Transverse colon (tissue), 4 donors: ENCODE measurements at regions not wholly inside any gene's neighbourhood (a gene's known extent, or its start where the extent isn't known, plus 50 kb on each side); places are given as distances from the start of the nearest gene placed in this dataset.
"Not testable (repeated sequence)": the region's sequence is repeated elsewhere in the genome, so short reads cannot be mapped to it uniquely, and the experiment has no call there.

ENCODE experiments used
- EP300 ChIP-seq: sonication (generic); formaldehyde crosslinking; IDR thresholded peaks from one replicate; pipeline ENCODE4 v1.6.1; 2017; ENCODE audit warnings: antibody characterized with exemption, low read depth
- POLR2A ChIP-seq: fragments of 450-650 bp; IDR thresholded peaks from one replicate; pipeline ENCODE4 v1.6.1; 2016; ENCODE audit warnings: antibody characterized with exemption, mild to moderate bottlenecking, moderate library complexity
- POLR2AphosphoS5 ChIP-seq, 3 donors: sonication (generic); formaldehyde crosslinking; IDR thresholded peaks; one replicate each; pipeline ENCODE4 v1.6.1; 2016; ENCODE audit warnings: antibody characterized with exemption in 3 of 3
- TF ChIP-seq, protein P1 (sequence below), 5 experiments: fragments of 200-600 bp in 3 of 5; fragments of 450-650 bp in 2 of 5; sonication (generic) in 3 of 5; IDR thresholded peaks; 1 replicate in 2 of 5; 2 replicates in 3 of 5; pipeline ENCODE4 v1.5.1; 2016 to 2017; ENCODE audit warnings: antibody characterized with exemption in 5 of 5, inconsistent platforms in 3 of 5, mild to moderate bottlenecking in 2 of 5, moderate library complexity in 1 of 5

DNA sequence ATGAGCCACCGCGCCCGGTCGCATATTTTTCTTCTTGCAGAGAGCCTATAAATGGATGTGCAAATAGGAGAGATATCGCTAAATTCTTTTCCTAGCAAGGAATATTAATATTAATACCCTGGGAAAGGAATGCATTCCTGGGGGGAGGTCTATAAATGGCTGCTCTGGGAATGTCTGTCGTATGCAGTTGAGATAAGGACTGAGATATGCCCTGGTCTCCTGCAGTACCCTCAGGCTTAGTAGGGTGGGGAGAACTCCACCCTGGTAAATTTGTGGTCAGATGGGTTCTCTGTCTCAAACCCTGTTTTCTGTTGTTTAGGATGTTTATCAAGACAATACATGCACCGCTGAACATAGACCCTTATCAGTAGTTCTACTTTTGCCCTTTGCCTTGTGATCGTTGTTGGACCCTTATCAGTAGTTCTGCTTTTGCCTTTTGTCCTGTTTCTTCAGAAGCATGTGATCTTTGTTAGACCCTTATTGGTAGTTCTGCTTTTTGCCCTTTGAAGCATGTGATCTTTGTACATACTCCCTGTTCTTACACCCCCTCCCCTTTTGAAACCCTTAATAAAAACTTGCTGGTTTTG lies 80.7 kb downstream of the SDR9C7 start:
- TF ChIP-seq, protein P1, sequence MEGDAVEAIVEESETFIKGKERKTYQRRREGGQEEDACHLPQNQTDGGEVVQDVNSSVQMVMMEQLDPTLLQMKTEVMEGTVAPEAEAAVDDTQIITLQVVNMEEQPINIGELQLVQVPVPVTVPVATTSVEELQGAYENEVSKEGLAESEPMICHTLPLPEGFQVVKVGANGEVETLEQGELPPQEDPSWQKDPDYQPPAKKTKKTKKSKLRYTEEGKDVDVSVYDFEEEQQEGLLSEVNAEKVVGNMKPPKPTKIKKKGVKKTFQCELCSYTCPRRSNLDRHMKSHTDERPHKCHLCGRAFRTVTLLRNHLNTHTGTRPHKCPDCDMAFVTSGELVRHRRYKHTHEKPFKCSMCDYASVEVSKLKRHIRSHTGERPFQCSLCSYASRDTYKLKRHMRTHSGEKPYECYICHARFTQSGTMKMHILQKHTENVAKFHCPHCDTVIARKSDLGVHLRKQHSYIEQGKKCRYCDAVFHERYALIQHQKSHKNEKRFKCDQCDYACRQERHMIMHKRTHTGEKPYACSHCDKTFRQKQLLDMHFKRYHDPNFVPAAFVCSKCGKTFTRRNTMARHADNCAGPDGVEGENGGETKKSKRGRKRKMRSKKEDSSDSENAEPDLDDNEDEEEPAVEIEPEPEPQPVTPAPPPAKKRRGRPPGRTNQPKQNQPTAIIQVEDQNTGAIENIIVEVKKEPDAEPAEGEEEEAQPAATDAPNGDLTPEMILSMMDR (IDR thresholded peaks at IDR 0.05), result not testable (repeated sequence)
- not testable (repeated sequence) for TF ChIP-seq POLR2A; POLR2AphosphoS5 (IDR thresholded peaks at IDR 0.05); EP300
